Gastrocnemius medialis (tissue), 4 donors: ENCODE measurements at regions not wholly inside any gene's neighbourhood (a gene's known extent, or its start where the extent isn't known, plus 50 kb on each side); places are given as distances from the start of the nearest gene placed in this dataset.

Source experiments
- CTCF ChIP-seq, 5 experiments: fragments of 450-650 bp in 3 of 5; fragments of 200-600 bp in 2 of 5; sonication (generic) in 2 of 5; IDR thresholded peaks in 4 of 5; conservative IDR thresholded peaks in 1 of 5; 1 replicate in 4 of 5; 2 replicates in 1 of 5; pipeline ENCODE4 v1.5.1; 2016 to 2019; ENCODE audit warnings: antibody characterized with exemption in 5 of 5, mild to moderate bottlenecking in 3 of 5, moderate library complexity in 3 of 5
- POLR2A ChIP-seq, 2 donors: fragments of 450-650 bp; IDR thresholded peaks; one replicate each; pipeline ENCODE4 v1.6.1; 2017; ENCODE audit warnings: antibody characterized with exemption in 2 of 2, mild to moderate bottlenecking in 2 of 2, moderate library complexity in 2 of 2

- no peak for TF ChIP-seq CTCF (IDR thresholded peaks at IDR 0.05 in 4 of 5, conservative IDR thresholded peaks at IDR 0.05 in 1 of 5)
- TF ChIP-seq POLR2A (IDR thresholded peaks at IDR 0.05), result no peak
Measured at GRCh38 chr6:168871642-168872315, 381.9 kb downstream of the THBS2 start.
